Body of pancreas (tissue), 4 donors: ENCODE measurements at regions not wholly inside any gene's neighbourhood (a gene's known extent, or its start where the extent isn't known, plus 50 kb on each side); places are given as distances from the start of the nearest gene placed in this dataset.

Source experiments
- ATAC-seq: fragments of 150-250 bp; one replicate; pipeline ENCODE4 v1.9.1; 2016
- DNase-seq, 4 donors: peaks; one replicate each; pipeline ENCODE4 v3.0.0-alpha.2; 2019
- H3K27ac ChIP-seq, 4 donors: fragments of 200-600 bp; sonication (generic); 1 replicate in 3 of 4; 2 replicates in 1 of 4; pipeline versions ENCODE4 v1.5.1 to v1.6.1; 2016 to 2019; ENCODE audit warnings: mild to moderate bottlenecking in 1 of 4, mixed read lengths in 1 of 4, moderate library complexity in 1 of 4
- H3K27me3 ChIP-seq, 2 donors: fragments of 200-600 bp; sonication (generic); one replicate each; pipeline ENCODE4 v1.6.0; 2016; ENCODE audit warnings: mild to moderate bottlenecking in 1 of 2
- H3K36me3 ChIP-seq, 2 donors: fragments of 200-600 bp; sonication (generic); replicated peaks in 1 of 2; 2 replicates each; pipeline ENCODE4 v1.5.1; 2016; ENCODE audit warnings: low read depth in 2 of 2; ENCODE audit not compliant: insufficient read depth in 1 of 2
- H3K4me1 ChIP-seq: fragments of 200-600 bp; sonication (generic); one replicate; pipeline ENCODE4 v1.6.0; 2016
- H3K4me3 ChIP-seq, 2 donors: fragments of 200-600 bp; sonication (generic); 1 replicate in 1 of 2; 2 replicates in 1 of 2; pipeline ENCODE4 v1.5.1; 2016 to 2019
- H3K9me3 ChIP-seq, 3 donors: fragments of 200-600 bp; sonication (generic); 1 replicate in 2 of 3; 2 replicates in 1 of 3; pipeline ENCODE4 v1.5.1; 2016
- POLR2A ChIP-seq, 3 donors: fragments of 450-650 bp; IDR thresholded peaks; one replicate each; pipeline ENCODE4 v1.6.1; 2016; ENCODE audit warnings: antibody characterized with exemption in 3 of 3, mild to moderate bottlenecking in 2 of 3
- WGBS, 2 donors: methylation state at CpG; one replicate each; pipeline ENCODE4 v1.1.5; 2017; 5-methylcytosine and 5-hydroxymethylcytosine counted together
- intact Hi-C: fragments of 100-400 bp; cut with DNase I; formaldehyde crosslinking; loops from one replicate; pipeline ENCODE4 v1.15.1; 2023
- TF ChIP-seq, protein P1 (sequence below), 7 experiments: fragments of 450-650 bp in 4 of 7; fragments of 200-600 bp in 3 of 7; sonication (generic) in 3 of 7; IDR thresholded peaks; one replicate each; pipeline ENCODE4 v1.5.1; 2016 to 2019; ENCODE audit warnings: antibody characterized with exemption in 7 of 7

DNA sequence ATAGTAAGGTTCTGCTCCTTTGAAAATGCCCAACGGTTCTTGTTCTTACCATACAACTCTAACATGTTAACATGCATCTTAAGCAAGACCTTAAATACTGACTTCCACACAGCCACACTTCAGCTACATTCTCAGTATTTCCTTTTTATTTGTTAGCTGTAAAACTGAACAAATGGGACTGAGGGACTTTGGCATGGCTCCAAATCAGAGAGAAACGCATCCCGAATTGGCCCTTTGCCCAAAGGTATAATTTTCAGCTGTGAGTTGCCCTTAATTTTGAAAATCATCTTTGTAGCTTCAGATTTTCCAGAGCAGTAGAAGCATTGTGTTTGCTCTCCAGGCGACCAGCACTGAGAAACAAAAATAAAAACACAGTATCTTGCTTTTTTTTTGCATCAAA is 56.4 kb downstream of the NEUROD6 start:
- Histone ChIP-seq H3K9me3 (no peaks in the 10 kb centered on the region), H3K27ac (no peak overlapping the region), H3K36me3 (no peaks in the 10 kb centered on the region), H3K27me3 (no peaks in the 10 kb centered on the region), H3K4me1 (no peaks in the 10 kb centered on the region), H3K4me3 (no peak overlapping the region)
- WGBS, 2 donors: 33 to 34% methylated on average over 4 of the region's 4 CpGs
- DNase-seq (no peak), ATAC-seq (no peak)
- intact Hi-C loops: no loop called here
- TF ChIP-seq, protein P1, sequence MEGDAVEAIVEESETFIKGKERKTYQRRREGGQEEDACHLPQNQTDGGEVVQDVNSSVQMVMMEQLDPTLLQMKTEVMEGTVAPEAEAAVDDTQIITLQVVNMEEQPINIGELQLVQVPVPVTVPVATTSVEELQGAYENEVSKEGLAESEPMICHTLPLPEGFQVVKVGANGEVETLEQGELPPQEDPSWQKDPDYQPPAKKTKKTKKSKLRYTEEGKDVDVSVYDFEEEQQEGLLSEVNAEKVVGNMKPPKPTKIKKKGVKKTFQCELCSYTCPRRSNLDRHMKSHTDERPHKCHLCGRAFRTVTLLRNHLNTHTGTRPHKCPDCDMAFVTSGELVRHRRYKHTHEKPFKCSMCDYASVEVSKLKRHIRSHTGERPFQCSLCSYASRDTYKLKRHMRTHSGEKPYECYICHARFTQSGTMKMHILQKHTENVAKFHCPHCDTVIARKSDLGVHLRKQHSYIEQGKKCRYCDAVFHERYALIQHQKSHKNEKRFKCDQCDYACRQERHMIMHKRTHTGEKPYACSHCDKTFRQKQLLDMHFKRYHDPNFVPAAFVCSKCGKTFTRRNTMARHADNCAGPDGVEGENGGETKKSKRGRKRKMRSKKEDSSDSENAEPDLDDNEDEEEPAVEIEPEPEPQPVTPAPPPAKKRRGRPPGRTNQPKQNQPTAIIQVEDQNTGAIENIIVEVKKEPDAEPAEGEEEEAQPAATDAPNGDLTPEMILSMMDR (IDR thresholded peaks at IDR 0.05): no peak
- no peak for TF ChIP-seq POLR2A (IDR thresholded peaks at IDR 0.05)

DNA sequence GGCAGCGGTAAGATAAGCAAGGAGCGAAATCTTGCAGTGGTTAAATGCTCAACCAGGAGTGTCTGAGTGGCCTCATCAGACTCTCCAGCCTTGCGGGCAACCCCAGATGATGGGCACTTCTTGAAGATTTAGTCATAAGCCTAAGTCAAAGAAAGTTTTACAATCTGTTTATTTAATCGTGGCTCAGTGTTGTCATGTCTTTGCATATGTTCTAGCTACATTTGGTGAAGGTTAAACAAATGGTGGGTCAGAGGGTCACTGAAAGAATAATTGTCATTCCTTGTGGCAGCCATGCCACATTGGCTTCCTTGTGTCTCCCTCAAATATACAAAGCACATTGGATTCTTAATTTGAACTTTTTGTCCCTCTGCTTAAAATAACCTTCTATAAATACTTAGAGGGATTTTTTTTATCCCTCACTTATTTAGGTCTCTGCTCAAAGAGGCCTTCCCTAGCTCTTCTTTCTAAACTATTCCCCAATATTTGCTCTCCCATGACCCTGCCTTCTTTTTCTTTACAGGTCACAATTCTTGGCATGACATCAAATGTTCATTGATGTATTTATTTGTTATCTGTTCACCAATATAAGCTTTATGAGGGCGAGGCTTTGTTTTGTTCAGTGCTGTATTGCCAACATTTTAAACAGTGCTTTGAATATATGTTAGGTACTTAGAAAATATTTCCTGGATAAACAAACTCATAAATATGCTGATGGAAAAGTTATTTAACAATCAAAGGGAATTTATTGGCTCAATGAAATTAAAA is 68.7 kb downstream of the NEUROD6 start:
- 63 to 66% methylated on average over 5 of the region's 5 CpGs for WGBS, 2 donors
- DNase-seq (no peak), ATAC-seq (no peak)
- intact Hi-C loops: no loop called here
- no peaks in the 10 kb centered on the region for H3K9me3 ChIP-seq
- no peaks in the 10 kb centered on the region for H3K4me1 ChIP-seq
- H3K4me3 ChIP-seq: no peak overlapping the region
- H3K27ac ChIP-seq: no peak overlapping the region
- TF ChIP-seq, protein P1 (IDR thresholded peaks at IDR 0.05): no peak
- no peak for TF ChIP-seq POLR2A (IDR thresholded peaks at IDR 0.05)
- no peaks in the 10 kb centered on the region for H3K27me3 ChIP-seq
- no peaks in the 10 kb centered on the region for H3K36me3 ChIP-seq

DNA sequence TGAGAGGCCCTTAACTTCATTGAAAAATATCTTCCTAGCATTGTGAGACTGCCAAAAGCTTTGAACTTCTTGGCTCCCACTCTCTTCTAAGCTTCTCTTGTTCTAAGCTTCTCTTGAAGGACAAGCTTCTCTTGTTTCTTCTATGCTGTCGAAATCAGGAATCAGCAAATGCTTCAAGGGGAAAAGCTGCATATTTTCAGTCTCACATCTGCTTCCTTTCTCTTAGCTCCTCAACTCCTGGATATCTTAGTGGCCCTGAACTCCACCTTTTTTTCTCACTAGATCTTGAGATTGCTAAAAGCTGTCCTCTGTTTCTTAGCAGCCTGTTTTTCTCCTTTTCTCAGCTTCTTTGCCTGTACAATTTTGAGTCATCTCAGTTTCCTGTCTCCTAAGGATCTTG is 73.0 kb downstream of the NEUROD6 start:
- H3K27me3 ChIP-seq: no peaks in the 10 kb centered on the region
- H3K4me3 ChIP-seq: no peak overlapping the region
- intact Hi-C loops: no loop called here
- H3K36me3 ChIP-seq: no peaks in the 10 kb centered on the region
- 42 to 55% methylated on average over 1 of the region's 1 CpG for WGBS, 2 donors
- TF ChIP-seq, protein P1 (IDR thresholded peaks at IDR 0.05): no peak
- TF ChIP-seq POLR2A (IDR thresholded peaks at IDR 0.05): no peak
- ATAC-seq (no peak), DNase-seq (no peak)
- no peaks in the 10 kb centered on the region for H3K9me3 ChIP-seq
- H3K27ac ChIP-seq: no peak overlapping the region
- H3K4me1 ChIP-seq: no peaks in the 10 kb centered on the region

DNA sequence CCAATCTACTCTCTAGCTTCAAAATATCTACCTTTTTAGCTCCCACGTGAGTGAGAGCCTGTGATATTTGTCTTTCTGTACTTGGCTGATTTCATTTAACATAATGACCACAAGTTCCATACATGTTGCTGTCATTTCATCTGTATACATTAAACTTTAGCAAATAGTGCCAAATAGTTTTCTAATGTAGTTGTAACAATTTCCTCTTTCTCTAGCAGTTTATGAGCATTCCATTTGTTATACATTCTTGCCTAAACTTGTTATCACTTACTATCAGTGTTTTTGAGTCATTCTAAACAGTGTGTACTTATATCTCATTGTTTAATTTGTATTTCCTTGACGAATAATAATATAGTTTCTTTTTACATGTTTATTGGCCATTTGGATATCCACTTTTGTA is 77.2 kb downstream of the NEUROD6 start:
- Histone ChIP-seq H3K4me1 (no peaks in the 10 kb centered on the region), H3K27me3 (no peaks in the 10 kb centered on the region), H3K4me3 (no peak overlapping the region), H3K9me3 (no peaks in the 10 kb centered on the region), H3K27ac (no peak overlapping the region), H3K36me3 (no peaks in the 10 kb centered on the region)
- no peak for TF ChIP-seq POLR2A (IDR thresholded peaks at IDR 0.05)
- TF ChIP-seq, protein P1 (IDR thresholded peaks at IDR 0.05): no peak
- 27 to 35% methylated on average over 2 of the region's 2 CpGs for WGBS, 2 donors
- no peak for DNase-seq
- intact Hi-C loops: no loop called here
- ATAC-seq: no peak

DNA sequence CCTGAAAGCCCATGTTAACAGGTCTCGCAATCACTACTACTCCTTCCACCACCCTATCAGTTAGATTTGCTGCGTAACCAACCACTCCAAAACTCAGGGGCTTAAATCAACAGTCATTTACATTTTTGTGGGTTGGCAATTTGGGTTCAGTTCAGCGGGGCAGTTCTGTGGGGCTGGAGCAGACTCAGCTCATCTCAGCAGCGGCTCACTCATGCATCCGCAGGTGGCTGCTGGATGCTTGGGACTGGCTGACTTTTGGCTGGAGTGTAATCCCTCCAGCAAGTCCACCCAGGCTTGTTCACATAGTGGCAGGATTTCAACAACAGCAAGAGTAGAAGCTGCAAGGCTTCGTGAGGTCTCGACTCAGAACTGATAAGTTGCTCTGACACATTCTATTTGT is 79.2 kb downstream of the NEUROD6 start:
- ATAC-seq (no peak), DNase-seq (no peak)
- Histone ChIP-seq H3K4me1 (no peaks in the 10 kb centered on the region), H3K9me3 (no peaks in the 10 kb centered on the region), H3K4me3 (no peak overlapping the region), H3K27ac (no peak overlapping the region), H3K27me3 (no peaks in the 10 kb centered on the region), H3K36me3 (no peaks in the 10 kb centered on the region)
- TF ChIP-seq, protein P1 (IDR thresholded peaks at IDR 0.05): no peak
- no peak for TF ChIP-seq POLR2A (IDR thresholded peaks at IDR 0.05)
- WGBS, 2 donors: 21 to 34% methylated on average over 7 of the region's 7 CpGs
- intact Hi-C loops: no loop called here
